Keratinocyte (primary cell): ENCODE measurements at regions not wholly inside any gene's neighbourhood (a gene's known extent, or its start where the extent isn't known, plus 50 kb on each side); places are given as distances from the start of the nearest gene placed in this dataset.

Experiments used
- EZH2 ChIP-seq: IDR thresholded peaks from one replicate; pipeline ENCODE4 v1.6.1; 2012; ENCODE audit warnings: inconsistent platforms, mild to moderate bottlenecking, low read length, moderate library complexity
- TF ChIP-seq, protein P1 (sequence below), 3 experiments: IDR thresholded peaks in 1 of 3; conservative IDR thresholded peaks in 1 of 3; optimal IDR thresholded peaks in 1 of 3; 2 replicates in 2 of 3; 3 replicates in 1 of 3; pipeline versions ENCODE3 to v1.5.1; 2011; ENCODE audit warnings: low read length in 3 of 3, mild to moderate bottlenecking in 3 of 3, moderate library complexity in 2 of 3, control low read depth in 1 of 3, inconsistent platforms in 1 of 3; ENCODE audit not compliant: insufficient read depth in 2 of 3; ENCODE audit errors: extremely low read depth in 1 of 3

DNA sequence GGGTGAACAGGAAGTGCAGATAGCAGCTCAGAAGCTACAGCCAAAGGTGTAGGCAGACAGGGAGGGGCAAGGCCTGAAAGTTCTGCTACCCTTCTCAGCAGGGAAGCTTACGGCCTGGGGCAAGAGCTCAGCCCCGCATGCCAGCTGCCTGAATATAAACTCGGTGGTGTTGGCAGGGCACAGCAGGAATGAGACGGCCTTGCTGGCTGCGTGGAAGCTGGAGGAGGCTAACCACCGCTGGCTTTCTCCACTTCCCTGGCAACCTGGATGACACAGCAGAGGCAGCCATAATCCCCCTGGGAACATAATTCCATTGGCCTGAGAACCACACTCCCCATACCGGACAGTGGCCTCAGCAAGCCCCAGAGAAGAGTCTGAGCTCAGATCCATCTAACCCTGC is 81.9 kb upstream of the PRRC2C start:
- TF ChIP-seq, protein P1, sequence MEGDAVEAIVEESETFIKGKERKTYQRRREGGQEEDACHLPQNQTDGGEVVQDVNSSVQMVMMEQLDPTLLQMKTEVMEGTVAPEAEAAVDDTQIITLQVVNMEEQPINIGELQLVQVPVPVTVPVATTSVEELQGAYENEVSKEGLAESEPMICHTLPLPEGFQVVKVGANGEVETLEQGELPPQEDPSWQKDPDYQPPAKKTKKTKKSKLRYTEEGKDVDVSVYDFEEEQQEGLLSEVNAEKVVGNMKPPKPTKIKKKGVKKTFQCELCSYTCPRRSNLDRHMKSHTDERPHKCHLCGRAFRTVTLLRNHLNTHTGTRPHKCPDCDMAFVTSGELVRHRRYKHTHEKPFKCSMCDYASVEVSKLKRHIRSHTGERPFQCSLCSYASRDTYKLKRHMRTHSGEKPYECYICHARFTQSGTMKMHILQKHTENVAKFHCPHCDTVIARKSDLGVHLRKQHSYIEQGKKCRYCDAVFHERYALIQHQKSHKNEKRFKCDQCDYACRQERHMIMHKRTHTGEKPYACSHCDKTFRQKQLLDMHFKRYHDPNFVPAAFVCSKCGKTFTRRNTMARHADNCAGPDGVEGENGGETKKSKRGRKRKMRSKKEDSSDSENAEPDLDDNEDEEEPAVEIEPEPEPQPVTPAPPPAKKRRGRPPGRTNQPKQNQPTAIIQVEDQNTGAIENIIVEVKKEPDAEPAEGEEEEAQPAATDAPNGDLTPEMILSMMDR (optimal IDR thresholded peaks at IDR 0.05 in 1 of 3, IDR thresholded peaks at IDR 0.05 in 1 of 3, conservative IDR thresholded peaks at IDR 0.05 in 1 of 3; ENCODE audit: extremely low read depth in 1 of 3, insufficient read depth in 2 of 3, low read length in 3 of 3) = no peak
- TF ChIP-seq EZH2 = no peak
